GM12878 (cell line): ENCODE measurements at regions not wholly inside any gene's neighbourhood (a gene's known extent, or its start where the extent isn't known, plus 50 kb on each side); places are given as distances from the start of the nearest gene placed in this dataset.

ENCODE experiments used
- ATAC-seq: fragments of 200-7000 bp; cut with Tn5 transposase; 3 replicates; pipeline ENCODE4 v1.9.1; 2020; ENCODE audit warnings: mild to moderate bottlenecking, moderate library complexity
- BruUV-seq: library from RNA; stranded (reverse); fragments of 400-500 nt; replicated peaks from 2 replicates; lab custom pipeline; 2021; lab: Mats Ljungman, UMichigan
- CTCF ChIA-PET: fragments of 300-600 bp; sonication (Branson Sonifier 250); formaldehyde crosslinking; extraction: SDS; loops from one replicate; lab custom pipeline; 2021; ENCODE audit warnings: inconsistent platforms; lab: Yijun Ruan, JAX
- POLR2A ChIA-PET: fragments of 350-600 bp; formaldehyde crosslinking; extraction: SDS; loops from one replicate; lab custom pipeline; 2021; ENCODE audit warnings: inconsistent platforms; lab: Charles Lee
- RAD21 ChIA-PET: fragments of 300-600 bp; sonication (Branson Sonifier 250); formaldehyde crosslinking; loops from one replicate; lab custom pipeline; 2023; ENCODE audit warnings: antibody characterized with exemption; ENCODE audit not compliant: unreplicated experiment; lab: Charles Lee
- SMC1A ChIA-PET: fragments of 300-600 bp; sonication (Branson Sonifier 250); formaldehyde crosslinking; loops from one replicate; lab custom pipeline; 2023; ENCODE audit not compliant: unreplicated experiment, uncharacterized antibody; lab: Charles Lee
- DNase-seq: peaks from one replicate; pipeline ENCODE4 v3.0.0-alpha.2; 2011; ENCODE audit warnings: low read depth, low spot score
- FAIRE-seq: peaks from 3 replicates; lab custom pipeline; 2011; peaks lifted over from hg19 to GRCh38; lab: Jason Lieb, UNC
- H2AFZ ChIP-seq: 2 replicates; pipeline ENCODE4 v1.6.0; 2011; ENCODE audit warnings: low read depth, low read length, control low read depth; ENCODE audit not compliant: control insufficient read depth
- H3K27ac ChIP-seq: 2 replicates; pipeline ENCODE4 v1.5.1; 2011; ENCODE audit warnings: control low read depth; ENCODE audit not compliant: control insufficient read depth, insufficient read depth
- H3K27me3 ChIP-seq, 2 experiments: replicated peaks in 1 of 2; 2 replicates each; pipeline versions ENCODE4 v1.6.0 to v1.6.1; 2011; ENCODE audit warnings: low read length in 1 of 2; ENCODE audit not compliant: control insufficient read depth in 2 of 2, insufficient read depth in 2 of 2
- H3K36me3 ChIP-seq, 2 experiments: 2 replicates each; pipeline ENCODE4 v1.5.1; 2011; ENCODE audit warnings: low read length in 1 of 2; ENCODE audit not compliant: control insufficient read depth in 2 of 2, insufficient read depth in 2 of 2
- H3K4me1 ChIP-seq: 2 replicates; pipeline ENCODE4 v1.6.1; 2011; ENCODE audit warnings: mild to moderate bottlenecking, low read length, moderate library complexity, mixed read lengths; ENCODE audit not compliant: control insufficient read depth, insufficient read depth
- H3K4me2 ChIP-seq: 2 replicates; pipeline ENCODE4 v1.6.0; 2011; ENCODE audit warnings: control low read depth; ENCODE audit not compliant: control insufficient read depth, insufficient read depth
- H3K4me3 ChIP-seq: fragments of 200-600 bp; sonication (generic); 2 replicates; pipeline ENCODE4 v1.5.1; 2016
- H3K79me2 ChIP-seq: 2 replicates; pipeline ENCODE4 v1.6.0; 2011; ENCODE audit warnings: low read length; ENCODE audit not compliant: control insufficient read depth, insufficient read depth
- H3K9ac ChIP-seq: 2 replicates; pipeline ENCODE4 v1.8.0; 2011; ENCODE audit warnings: low read length, control low read depth, mixed read lengths; ENCODE audit not compliant: control insufficient read depth, insufficient read depth
- H3K9me3 ChIP-seq: replicated peaks from 3 replicates; pipeline ENCODE4 v1.5.1; 2011; ENCODE audit warnings: mild to moderate bottlenecking, low read length; ENCODE audit not compliant: control insufficient read depth, insufficient read depth
- H4K20me1 ChIP-seq: 2 replicates; pipeline ENCODE4 v1.6.0; 2011; ENCODE audit not compliant: control insufficient read depth, insufficient read depth
- ATF3 ChIP-seq: IDR thresholded peaks from 2 replicates; pipeline ENCODE4 v1.6.1; 2011; ENCODE audit warnings: low read depth, mild to moderate bottlenecking, low read length, moderate library complexity, borderline replicate concordance; ENCODE audit errors: extremely low read depth
- BCL11A ChIP-seq: IDR thresholded peaks from 2 replicates; pipeline ENCODE4 v1.6.1; 2011; ENCODE audit warnings: low read depth, low read length
- CREB1 ChIP-seq: IDR thresholded peaks from 2 replicates; pipeline ENCODE4 v1.6.1; 2012; ENCODE audit warnings: low read depth, mild to moderate bottlenecking, inconsistent platforms
- DPF2 ChIP-seq: fragments of 450-650 bp; IDR thresholded peaks from 2 replicates; pipeline ENCODE4 v1.6.1; 2017; ENCODE audit warnings: mild to moderate bottlenecking
- E2F4 ChIP-seq: IDR thresholded peaks from 2 replicates; pipeline ENCODE4 v1.6.1; 2012; ENCODE audit warnings: low read depth, low read length, improper control_type of control experiment
- EED ChIP-seq: sonication (generic); IDR thresholded peaks from 2 replicates; pipeline ENCODE4 v1.6.1; 2016; ENCODE audit warnings: antibody characterized with exemption, low read depth
- EP300 ChIP-seq, 2 experiments: fragments of 150-350 bp in 1 of 2; IDR thresholded peaks; 2 replicates each; pipeline ENCODE4 v1.6.1; 2011 to 2012; ENCODE audit warnings: low read depth in 2 of 2, low read length in 2 of 2, borderline replicate concordance in 1 of 2, improper control_type of control experiment in 1 of 2, inconsistent platforms in 1 of 2; ENCODE audit not compliant: control insufficient read depth in 1 of 2
- ETV6 ChIP-seq, 2 experiments: fragments of 450-650 bp in 1 of 2; IDR thresholded peaks in 1 of 2; conservative IDR thresholded peaks in 1 of 2; 2 replicates each; pipeline ENCODE4 v1.6.1; 2014; ENCODE audit warnings: antibody characterized with exemption in 1 of 2, borderline replicate concordance in 1 of 2, low read depth in 1 of 2, mild to moderate bottlenecking in 1 of 2, moderate library complexity in 1 of 2
- GATAD2B ChIP-seq: fragments of 450-650 bp; conservative IDR thresholded peaks from 2 replicates; pipeline ENCODE4 v1.6.1; 2017; ENCODE audit warnings: low read depth, mild to moderate bottlenecking, moderate library complexity
- IKZF1 ChIP-seq: fragments of 450-650 bp; conservative IDR thresholded peaks from 2 replicates; pipeline ENCODE4 v1.6.1; 2017; ENCODE audit warnings: antibody characterized with exemption, mild to moderate bottlenecking
- IKZF2 ChIP-seq, 2 experiments: fragments of 450-650 bp; IDR thresholded peaks; 2 replicates each; pipeline ENCODE4 v1.6.1; 2017; ENCODE audit warnings: mild to moderate bottlenecking in 2 of 2, moderate library complexity in 2 of 2
- JUNB ChIP-seq: IDR thresholded peaks from 2 replicates; pipeline ENCODE4 v1.6.1; 2016; ENCODE audit warnings: antibody characterized with exemption, mild to moderate bottlenecking
- MTA2 ChIP-seq: fragments of 450-650 bp; IDR thresholded peaks from 2 replicates; pipeline ENCODE4 v1.6.1; 2016; ENCODE audit warnings: low read depth, mild to moderate bottlenecking, moderate library complexity
- MXI1 ChIP-seq: fragments of 150-350 bp; IDR thresholded peaks from 2 replicates; pipeline ENCODE4 v1.6.1; 2011; ENCODE audit warnings: low read depth, mild to moderate bottlenecking, inconsistent platforms, low read length, improper control_type of control experiment
- NBN ChIP-seq: fragments of 450-650 bp; IDR thresholded peaks from 2 replicates; pipeline ENCODE4 v1.6.1; 2016
- NRF1 ChIP-seq: conservative IDR thresholded peaks from 2 replicates; pipeline ENCODE4 v1.6.1; 2011; ENCODE audit warnings: mild to moderate bottlenecking, low read depth, low read length, improper control_type of control experiment
- PML ChIP-seq: IDR thresholded peaks from 2 replicates; pipeline ENCODE4 v1.6.1; 2012; ENCODE audit warnings: low read length, inconsistent platforms
- SKIL ChIP-seq: fragments of 450-650 bp; IDR thresholded peaks from 2 replicates; pipeline ENCODE4 v1.6.1; 2017; ENCODE audit warnings: mild to moderate bottlenecking, low read depth, inconsistent platforms; ENCODE audit not compliant: poor library complexity, severe bottlenecking
- SMAD1 ChIP-seq: fragments of 450-650 bp; IDR thresholded peaks from 2 replicates; pipeline ENCODE4 v1.6.1; 2018; ENCODE audit warnings: mild to moderate bottlenecking, low read depth; ENCODE audit not compliant: partially characterized antibody
- TBL1XR1 ChIP-seq: IDR thresholded peaks from 2 replicates; pipeline ENCODE4 v1.6.1; 2012; ENCODE audit warnings: low read depth, low read length, improper control_type of control experiment
- YBX1 ChIP-seq: fragments of 450-650 bp; IDR thresholded peaks from 2 replicates; pipeline ENCODE4 v1.6.1; 2016; ENCODE audit warnings: antibody characterized with exemption
- WGBS: methylation state at CpG from one replicate; pipeline ENCODE4 v1.1.6; 2016; ENCODE audit warnings: low lambda C conversion rate; ENCODE audit not compliant: insufficient replicate concordance, insufficient coverage; ENCODE audit errors: missing lambda C conversion rate; 5-methylcytosine and 5-hydroxymethylcytosine counted together
- in situ Hi-C: fragments of 300-500 bp; cut with MboI; formaldehyde crosslinking; loops from 9 replicates; pipeline ENCODE4 v1.14.3; 2018; ENCODE audit warnings: mixed read lengths
- intact Hi-C: fragments of 100-400 bp; cut with micrococcal nuclease; formaldehyde crosslinking; loops from one replicate; pipeline ENCODE4 v1.14.2; 2022; ENCODE audit not compliant: unreplicated experiment

- Histone ChIP-seq H3K27ac (peak overlapping the region; percentile 10; the same call in 1 of the 2 replicates), H3K4me1 (peaks cover 14% of the 10 kb centered on the region), H3K4me3 (no peak overlapping the region), H4K20me1 (no peaks in the 10 kb centered on the region), H3K9ac (no peak overlapping the region), H3K4me2 (peak overlapping the region; percentile 34; the same call in 1 of the 2 replicates), H3K79me2 (no peaks in the 10 kb centered on the region), H3K27me3 (no peaks in the 10 kb centered on the region), H3K9me3 (no peaks in the 10 kb centered on the region), H2AFZ (peak overlapping the region; percentile 33), H3K36me3 (no peaks in the 10 kb centered on the region)
- BruUV-seq = no TSS peak
- intact Hi-C loops = no loop called here
- ChIA-PET RAD21 (interaction anchor here (1.2 to 1.8 kb wide), 4 partner anchors 11 to 59 kb away, joined by 3 to 7 read pairs (median 6); no protein-coding TSS in a partner anchor), CTCF (interaction anchor here (1.1 to 1.7 kb wide), 5 partner anchors 10 to 272 kb away, joined by 3 to 6 read pairs (median 5); no protein-coding TSS in a partner anchor), SMC1A (interaction anchor here (0.7 to 3.7 kb wide), 11 partner anchors 8 to 58 kb away, joined by 3 to 29 read pairs (median 4); no protein-coding TSS in a partner anchor), POLR2A (interaction anchor here (0.7 to 1.4 kb wide), 2 partner anchors 12 to 44 kb away, joined by 3 to 8 read pairs; no protein-coding TSS in a partner anchor)
- ATAC-seq (peak; percentile 96), FAIRE-seq (peak; percentile 27), DNase-seq (peak; percentile 50)
- WGBS = 25% methylated on average over 4 of the region's 4 CpGs
- in situ Hi-C loops = no loop called here
- TF ChIP-seq ATF3 (no peak), ETV6 (conservative IDR thresholded peaks at IDR 0.05 in 1 of 2, IDR thresholded peaks at IDR 0.05 in 1 of 2; ENCODE audit: borderline replicate concordance in 1 of 2, low read depth in 1 of 2) (no peak), IKZF1 (0 out of 2 replicates have a peak, but pooled peaks have one; percentile 32), IKZF2 (IDR thresholded peaks at IDR 0.05) (peak in 1 of 2 experiments; percentile 29; a peak in 1 of 4 replicates), CREB1 (0 out of 2 replicates have a peak, but pooled peaks have one; percentile 35), MXI1 (no peak), JUNB (peak; percentile 43), SKIL (no peak), NRF1 (no peak), NBN (no peak), EP300 (IDR thresholded peaks at IDR 0.05; ENCODE audit: borderline replicate concordance in 1 of 2, control insufficient read depth in 1 of 2, low read depth in 2 of 2, low read length in 2 of 2) (0 out of 4 replicates have a peak, but pooled peaks of 1 of the 2 experiments have one; percentile 48), YBX1 (no peak), E2F4 (no peak), GATAD2B (no peak), SMAD1 (no peak), EED (peak; percentile 29; the same call in 1 of the 2 replicates), BCL11A (peak; percentile 20; the same call in 1 of the 2 replicates), PML (no peak), TBL1XR1 (no peak), DPF2 (0 out of 2 replicates have a peak, but pooled peaks have one; percentile 27), MTA2 (0 out of 2 replicates have a peak, but pooled peaks have one; percentile 18)
Observed at GRCh38 chr2:47708801-47709499, 74.0 kb upstream of the MSH6 start.
